ENCODE measurements at regions not wholly inside any gene's neighbourhood (a gene's known extent, or its start where the extent isn't known, plus 50 kb on each side); places are given as distances from the start of the nearest gene placed in this dataset.
"Not testable (repeated sequence)": the region's sequence is repeated elsewhere in the genome, so short reads cannot be mapped to it uniquely, and the experiment has no call there.

GRCh38 chr3:153785901-153786300, 335.3 kb upstream of the ARHGEF26 start:
- DNase-seq (ENCODE audit: extremely low read depth in 1 of 2, low read depth in 1 of 2): no peak

- DNase-seq (ENCODE audit: extremely low read depth in 1 of 2, low read depth in 1 of 2): no peak
These were observed 331.8 kb upstream of the ARHGEF26 start for GRCh38 chr3:153789380-153789779.

GRCh38 chr3:153797056-153797455, 324.1 kb upstream of the ARHGEF26 start:
- DNase-seq (ENCODE audit: extremely low read depth in 1 of 2, low read depth in 1 of 2): not testable (repeated sequence)

GRCh38 chr3:153809097-153809496, 312.1 kb upstream of the ARHGEF26 start:
- no peak for DNase-seq (ENCODE audit: extremely low read depth in 1 of 2, low read depth in 1 of 2)

- no peak for DNase-seq (ENCODE audit: extremely low read depth in 1 of 2, low read depth in 1 of 2)
These were observed 302.9 kb upstream of the ARHGEF26 start for GRCh38 chr3:153818338-153818737.

- DNase-seq (ENCODE audit: extremely low read depth in 1 of 2, low read depth in 1 of 2): no peak
These were observed 301.2 kb upstream of the ARHGEF26 start for GRCh38 chr3:153820035-153820434.

- DNase-seq (ENCODE audit: extremely low read depth in 1 of 2, low read depth in 1 of 2): not testable (repeated sequence)
These were observed 292.8 kb upstream of the ARHGEF26 start for GRCh38 chr3:153828346-153828745.

GRCh38 chr3:153829606-153830170, 291.5 kb upstream of the ARHGEF26 start:
- no peak for DNase-seq (ENCODE audit: extremely low read depth in 1 of 2, low read depth in 1 of 2)

- no peak for DNase-seq (ENCODE audit: extremely low read depth in 1 of 2, low read depth in 1 of 2)
These were observed 290.6 kb upstream of the ARHGEF26 start for GRCh38 chr3:153830552-153830951.

GRCh38 chr3:153835540-153835939, 285.6 kb upstream of the ARHGEF26 start:
- DNase-seq (ENCODE audit: extremely low read depth in 1 of 2, low read depth in 1 of 2): no peak

- DNase-seq (ENCODE audit: extremely low read depth in 1 of 2, low read depth in 1 of 2): no peak
These were observed 280.7 kb upstream of the ARHGEF26 start for GRCh38 chr3:153840487-153840886.

- DNase-seq (ENCODE audit: extremely low read depth in 1 of 2, low read depth in 1 of 2): no peak
These were observed 277.2 kb upstream of the ARHGEF26 start for GRCh38 chr3:153843994-153844393.

GRCh38 chr3:153845311-153845710, 275.9 kb upstream of the ARHGEF26 start:
- DNase-seq (ENCODE audit: extremely low read depth in 1 of 2, low read depth in 1 of 2): no peak

- DNase-seq (ENCODE audit: extremely low read depth in 1 of 2, low read depth in 1 of 2): no peak
These were observed 272.5 kb upstream of the ARHGEF26 start for GRCh38 chr3:153848702-153849101.

- no peak for DNase-seq (ENCODE audit: extremely low read depth in 1 of 2, low read depth in 1 of 2)
These were observed 268.8 kb upstream of the ARHGEF26 start for GRCh38 chr3:153852355-153852754.

GRCh38 chr3:153853163-153853562, 268.0 kb upstream of the ARHGEF26 start:
- DNase-seq (ENCODE audit: extremely low read depth in 1 of 2, low read depth in 1 of 2): no peak

- no peak for DNase-seq (ENCODE audit: extremely low read depth in 1 of 2, low read depth in 1 of 2)
These were observed 265.4 kb upstream of the ARHGEF26 start for GRCh38 chr3:153855772-153856171.

GRCh38 chr3:153856932-153857331, 264.3 kb upstream of the ARHGEF26 start:
- DNase-seq (ENCODE audit: extremely low read depth in 1 of 2, low read depth in 1 of 2): no peak

GRCh38 chr3:153864793-153865192, 256.4 kb upstream of the ARHGEF26 start:
- no peak for DNase-seq (ENCODE audit: extremely low read depth in 1 of 2, low read depth in 1 of 2)

GRCh38 chr3:153866901-153867300, 254.3 kb upstream of the ARHGEF26 start:
- DNase-seq (ENCODE audit: extremely low read depth in 1 of 2, low read depth in 1 of 2): no peak

GRCh38 chr3:153874348-153874747, 246.8 kb upstream of the ARHGEF26 start:
- DNase-seq (ENCODE audit: extremely low read depth in 1 of 2, low read depth in 1 of 2): not testable (repeated sequence)

- no peak for DNase-seq (ENCODE audit: extremely low read depth in 1 of 2, low read depth in 1 of 2)
These were observed 240.7 kb upstream of the ARHGEF26 start for GRCh38 chr3:153880493-153880892.

GRCh38 chr3:153881201-153881600, 240.0 kb upstream of the ARHGEF26 start:
- no peak for DNase-seq (ENCODE audit: extremely low read depth in 1 of 2, low read depth in 1 of 2)
